ENCODE measurements at regions not wholly inside any gene's neighbourhood (a gene's known extent, or its start where the extent isn't known, plus 50 kb on each side); places are given as distances from the start of the nearest gene placed in this dataset.

DNA sequence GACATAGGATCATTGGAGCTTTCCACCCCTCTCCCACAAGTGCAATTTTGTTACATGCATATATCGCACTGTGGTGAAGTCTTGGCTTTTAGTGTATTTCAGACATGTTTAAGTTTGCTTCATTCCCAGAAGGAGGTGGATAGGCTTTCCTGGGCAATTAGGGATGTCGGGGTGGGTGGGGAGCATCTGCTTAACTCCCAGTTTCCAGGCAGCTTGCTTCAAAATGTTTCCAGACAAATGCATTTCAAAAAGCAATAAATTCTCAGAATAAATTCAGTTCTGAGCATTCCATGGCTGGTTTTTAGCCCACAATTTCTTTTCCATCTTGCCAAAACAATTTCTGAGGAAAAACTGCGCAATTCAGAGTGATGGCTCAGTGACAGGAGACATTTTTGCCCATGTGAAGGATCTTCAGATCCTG, 227.7 kb upstream of the ZPLD1 start:
- Histone ChIP-seq H2BK5ac (ENCODE audit: low read depth, low read length, poor library complexity, severe bottlenecking) (no peak overlapping the region), H3K9me3 (ENCODE audit: control insufficient read depth, low read length) (no peaks in the 10 kb centered on the region), H3K27ac (ENCODE audit: low read length, poor library complexity, severe bottlenecking) (no peak overlapping the region), H3K18ac (ENCODE audit: low read depth in 1 of 2, low read length in 2 of 2) (peak overlapping the region; percentile 43 to 82), H3K14ac (ENCODE audit: low read length in 2 of 2) (no peak overlapping the region), H3K4me3 (ENCODE audit: insufficient read depth in 1 of 2, low read depth in 1 of 2, low read length in 2 of 2) (peak overlapping the region in 1 of 2 experiments; percentile 34), H3K9ac (ENCODE audit: low read length) (peak overlapping the region; percentile 55), H4K91ac (ENCODE audit: low read length) (no peak overlapping the region), H3K23ac (ENCODE audit: low read length in 2 of 2) (no peak overlapping the region), H3K79me1 (replicated peaks; ENCODE audit: low read length, poor library complexity, severe bottlenecking) (no peaks in the 10 kb centered on the region), H2AFZ (ENCODE audit: low read depth, low read length) (no peak overlapping the region), H2AK5ac (ENCODE audit: low read length, severe bottlenecking) (peak overlapping the region; percentile 16), H3K4ac (ENCODE audit: low read depth in 1 of 2, low read length in 2 of 2) (no peak overlapping the region), H4K8ac (ENCODE audit: low read length) (no peak overlapping the region), H3K4me2 (ENCODE audit: low read length, poor library complexity, severe bottlenecking) (no peak overlapping the region), H3K27me3 (ENCODE audit: control insufficient read depth in 1 of 2, insufficient read depth in 1 of 2, low read length in 2 of 2) (no peaks in the 10 kb centered on the region), H3K4me1 (ENCODE audit: control insufficient read depth, insufficient read depth, low read depth, low read length) (peaks cover 1% of the 10 kb centered on the region), H3K36me3 (ENCODE audit: control insufficient read depth in 1 of 2, insufficient read depth in 2 of 2, low read depth in 1 of 2, low read length in 2 of 2) (no peaks in the 10 kb centered on the region), H2BK15ac (ENCODE audit: low read depth, poor library complexity, severe bottlenecking) (no peak overlapping the region), H2BK120ac (ENCODE audit: low read depth, low read length) (no peak overlapping the region), H2BK12ac (ENCODE audit: low read length in 2 of 2) (peak overlapping the region in 1 of 2 experiments; percentile 60)
- no peak for DNase-seq
- 97% methylated on average over 3 of the region's 3 CpGs for WGBS

GRCh38 chr3:102215166-102215565, 219.6 kb upstream of the ZPLD1 start:
- WGBS: 100% methylated on average over 1 of the region's 2 CpGs
- H3K23ac ChIP-seq (ENCODE audit: low read length in 2 of 2): no peak overlapping the region

DNA sequence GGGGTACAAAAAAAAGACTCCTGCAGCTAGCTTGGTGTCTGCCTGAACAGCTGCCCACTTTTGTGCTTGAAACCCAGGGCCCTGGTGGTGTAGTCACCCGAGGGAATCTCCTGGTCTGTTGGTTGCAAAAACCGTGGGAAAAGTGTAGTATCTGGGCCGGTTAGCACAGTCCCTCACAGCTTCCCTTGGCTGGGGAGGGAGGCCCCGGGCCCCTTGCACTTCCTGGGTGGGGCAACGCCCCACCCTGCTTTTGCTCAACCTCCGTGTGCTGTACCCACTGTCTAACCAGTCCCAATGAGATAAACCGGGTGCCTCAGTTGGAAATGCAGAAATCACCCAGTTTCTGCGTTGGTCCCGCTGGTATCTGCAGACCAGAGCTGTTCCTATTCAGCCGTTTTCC, 211.7 kb upstream of the ZPLD1 start:
- Histone ChIP-seq H2BK120ac (ENCODE audit: low read depth, low read length) (no peak overlapping the region), H3K27ac (ENCODE audit: low read length, poor library complexity, severe bottlenecking) (no peak overlapping the region), H3K14ac (ENCODE audit: low read length in 2 of 2) (no peak overlapping the region), H3K18ac (ENCODE audit: low read depth in 1 of 2, low read length in 2 of 2) (no peak overlapping the region), H3K36me3 (ENCODE audit: control insufficient read depth in 1 of 2, insufficient read depth in 2 of 2, low read depth in 1 of 2, low read length in 2 of 2) (no peaks in the 10 kb centered on the region), H3K4ac (ENCODE audit: low read depth in 1 of 2, low read length in 2 of 2) (no peak overlapping the region), H3K9ac (ENCODE audit: low read length) (no peak overlapping the region), H4K91ac (ENCODE audit: low read length) (no peak overlapping the region), H3K4me3 (ENCODE audit: insufficient read depth in 1 of 2, low read depth in 1 of 2, low read length in 2 of 2) (no peak overlapping the region), H3K79me1 (replicated peaks; ENCODE audit: low read length, poor library complexity, severe bottlenecking) (peaks cover 6% of the 10 kb centered on the region), H2BK5ac (ENCODE audit: low read depth, low read length, poor library complexity, severe bottlenecking) (no peak overlapping the region), H2BK15ac (ENCODE audit: low read depth, poor library complexity, severe bottlenecking) (no peak overlapping the region), H2BK12ac (ENCODE audit: low read length in 2 of 2) (no peak overlapping the region), H3K23ac (ENCODE audit: low read length in 2 of 2) (no peak overlapping the region), H3K4me2 (ENCODE audit: low read length, poor library complexity, severe bottlenecking) (no peak overlapping the region), H3K9me3 (ENCODE audit: control insufficient read depth, low read length) (no peaks in the 10 kb centered on the region), H3K4me1 (ENCODE audit: control insufficient read depth, insufficient read depth, low read depth, low read length) (no peaks in the 10 kb centered on the region), H3K27me3 (ENCODE audit: control insufficient read depth in 1 of 2, insufficient read depth in 1 of 2, low read length in 2 of 2) (no peaks in the 10 kb centered on the region), H2AFZ (ENCODE audit: low read depth, low read length) (no peak overlapping the region), H2AK5ac (ENCODE audit: low read length, severe bottlenecking) (peak overlapping the region; percentile 83), H4K8ac (ENCODE audit: low read length) (no peak overlapping the region)
- WGBS: 89% methylated on average over 10 of the region's 10 CpGs
- no peak for DNase-seq

More at GRCh38 chr3:102215166-102215565, 219.6 kb upstream of the ZPLD1 start:
- Histone ChIP-seq H4K91ac (ENCODE audit: low read length) (no peak overlapping the region), H3K27me3 (ENCODE audit: control insufficient read depth in 1 of 2, insufficient read depth in 1 of 2, low read length in 2 of 2) (no peaks in the 10 kb centered on the region), H3K4ac (ENCODE audit: low read depth in 1 of 2, low read length in 2 of 2) (no peak overlapping the region), H4K8ac (ENCODE audit: low read length) (no peak overlapping the region), H2AK5ac (ENCODE audit: low read length, severe bottlenecking) (no peak overlapping the region), H3K18ac (ENCODE audit: low read depth in 1 of 2, low read length in 2 of 2) (no peak overlapping the region), H2BK5ac (ENCODE audit: low read depth, low read length, poor library complexity, severe bottlenecking) (no peak overlapping the region), H3K9me3 (ENCODE audit: control insufficient read depth, low read length) (peaks cover 10% of the 10 kb centered on the region), H2BK120ac (ENCODE audit: low read depth, low read length) (no peak overlapping the region), H2BK15ac (ENCODE audit: low read depth, poor library complexity, severe bottlenecking) (no peak overlapping the region), H3K9ac (ENCODE audit: low read length) (no peak overlapping the region), H3K4me1 (ENCODE audit: control insufficient read depth, insufficient read depth, low read depth, low read length) (no peaks in the 10 kb centered on the region), H3K14ac (ENCODE audit: low read length in 2 of 2) (no peak overlapping the region), H3K27ac (ENCODE audit: low read length, poor library complexity, severe bottlenecking) (no peak overlapping the region), H2AFZ (ENCODE audit: low read depth, low read length) (no peak overlapping the region), H3K4me2 (ENCODE audit: low read length, poor library complexity, severe bottlenecking) (no peak overlapping the region), H3K4me3 (ENCODE audit: insufficient read depth in 1 of 2, low read depth in 1 of 2, low read length in 2 of 2) (no peak overlapping the region), H2BK12ac (ENCODE audit: low read length in 2 of 2) (no peak overlapping the region), H3K36me3 (ENCODE audit: control insufficient read depth in 1 of 2, insufficient read depth in 2 of 2, low read depth in 1 of 2, low read length in 2 of 2) (no peaks in the 10 kb centered on the region), H3K79me1 (replicated peaks; ENCODE audit: low read length, poor library complexity, severe bottlenecking) (no peaks in the 10 kb centered on the region)
- no peak for DNase-seq

GRCh38 chr3:102224171-102224570, 210.6 kb upstream of the ZPLD1 start:
- no peak overlapping the region for H2BK120ac ChIP-seq (ENCODE audit: low read depth, low read length)
- H3K4me1 ChIP-seq (ENCODE audit: control insufficient read depth, insufficient read depth, low read depth, low read length): no peaks in the 10 kb centered on the region
- H3K4me2 ChIP-seq (ENCODE audit: low read length, poor library complexity, severe bottlenecking): no peak overlapping the region
- H4K91ac ChIP-seq (ENCODE audit: low read length): no peak overlapping the region
- H3K23ac ChIP-seq (ENCODE audit: low read length in 2 of 2): no peak overlapping the region
- peak overlapping the region; percentile 29 for H3K27ac ChIP-seq (ENCODE audit: low read length, poor library complexity, severe bottlenecking)
- H3K79me1 ChIP-seq (replicated peaks; ENCODE audit: low read length, poor library complexity, severe bottlenecking): peaks cover 6% of the 10 kb centered on the region
- no peak overlapping the region for H3K4ac ChIP-seq (ENCODE audit: low read depth in 1 of 2, low read length in 2 of 2)
- H3K4me3 ChIP-seq (ENCODE audit: insufficient read depth in 1 of 2, low read depth in 1 of 2, low read length in 2 of 2): no peak overlapping the region
- H2AK5ac ChIP-seq (ENCODE audit: low read length, severe bottlenecking): peak overlapping the region; percentile 94
- H4K8ac ChIP-seq (ENCODE audit: low read length): no peak overlapping the region
- no peak overlapping the region for H2BK12ac ChIP-seq (ENCODE audit: low read length in 2 of 2)
- no peak overlapping the region for H3K14ac ChIP-seq (ENCODE audit: low read length in 2 of 2)
- H2BK15ac ChIP-seq (ENCODE audit: low read depth, poor library complexity, severe bottlenecking): no peak overlapping the region
- H2AFZ ChIP-seq (ENCODE audit: low read depth, low read length): no peak overlapping the region
- no peaks in the 10 kb centered on the region for H3K36me3 ChIP-seq (ENCODE audit: control insufficient read depth in 1 of 2, insufficient read depth in 2 of 2, low read depth in 1 of 2, low read length in 2 of 2)
- H3K27me3 ChIP-seq (ENCODE audit: control insufficient read depth in 1 of 2, insufficient read depth in 1 of 2, low read length in 2 of 2): no peaks in the 10 kb centered on the region
- WGBS: 100% methylated on average over 2 of the region's 3 CpGs
- DNase-seq: peak; percentile 20
- no peak overlapping the region for H3K9ac ChIP-seq (ENCODE audit: low read length)
- H3K18ac ChIP-seq (ENCODE audit: low read depth in 1 of 2, low read length in 2 of 2): peak overlapping the region in 1 of 2 experiments; percentile 8
- peak overlapping the region; percentile 62 for H2BK5ac ChIP-seq (ENCODE audit: low read depth, low read length, poor library complexity, severe bottlenecking)
- H3K9me3 ChIP-seq (ENCODE audit: control insufficient read depth, low read length): no peaks in the 10 kb centered on the region

Data from mesenchymal stem cell (in vitro differentiated cells and primary cell).